DOHH2 (cell line): ENCODE measurements at regions not wholly inside any gene's neighbourhood (a gene's known extent, or its start where the extent isn't known, plus 50 kb on each side); places are given as distances from the start of the nearest gene placed in this dataset.

Source experiments
- H3F3A ChIP-seq: fragments of 200-600 bp; sonication (generic), shearing (Covaris generic); 2 replicates; pipeline ENCODE4 v1.6.0; 2016; ENCODE audit warnings: antibody characterized with exemption, mild to moderate bottlenecking; ENCODE audit not compliant: control insufficient read depth, insufficient read depth
- H3K27ac ChIP-seq: fragments of 200-600 bp; sonication (generic); 2 replicates; pipeline ENCODE4 v1.5.1; 2014; ENCODE audit warnings: low read depth, mild to moderate bottlenecking, low read length, moderate library complexity
- H3K27me3 ChIP-seq: fragments of 200-600 bp; sonication (generic); 2 replicates; pipeline ENCODE4 v1.6.1; 2014; ENCODE audit warnings: mild to moderate bottlenecking, low read length, mixed read lengths; ENCODE audit not compliant: control insufficient read depth
- H3K36me3 ChIP-seq: fragments of 200-600 bp; sonication (generic); 2 replicates; pipeline ENCODE4 v1.6.1; 2014; ENCODE audit warnings: mild to moderate bottlenecking, low read length, moderate library complexity, mixed read lengths; ENCODE audit not compliant: control insufficient read depth
- H3K4me1 ChIP-seq: fragments of 200-600 bp; sonication (generic); 2 replicates; pipeline ENCODE4 v1.6.1; 2014; ENCODE audit warnings: mild to moderate bottlenecking, low read length, mixed read lengths; ENCODE audit not compliant: control insufficient read depth
- H3K4me2 ChIP-seq: fragments of 200-600 bp; sonication (generic); 2 replicates; pipeline ENCODE4 v1.6.0; 2014; ENCODE audit warnings: mild to moderate bottlenecking, low read length, moderate library complexity
- H3K4me3 ChIP-seq: fragments of 200-600 bp; sonication (generic); 2 replicates; pipeline ENCODE4 v1.5.1; 2014; ENCODE audit warnings: mild to moderate bottlenecking, low read length, mixed read lengths
- H3K79me2 ChIP-seq: fragments of 200-600 bp; sonication (generic); 2 replicates; pipeline ENCODE4 v1.6.1; 2014; ENCODE audit warnings: mild to moderate bottlenecking, low read length, mixed read lengths; ENCODE audit not compliant: control insufficient read depth
- H3K9me2 ChIP-seq: fragments of 200-600 bp; sonication (generic); replicated peaks from 2 replicates; pipeline ENCODE4 v1.6.1; 2014; ENCODE audit warnings: mild to moderate bottlenecking, low read length, mixed read lengths; ENCODE audit not compliant: control insufficient read depth
- H3K9me3 ChIP-seq: fragments of 200-600 bp; sonication (generic); 2 replicates; pipeline ENCODE4 v1.6.1; 2014; ENCODE audit warnings: antibody characterized with exemption, low read length, mixed read lengths; ENCODE audit not compliant: control insufficient read depth, insufficient read depth
- H4K20me1 ChIP-seq: fragments of 200-600 bp; sonication (generic); 2 replicates; pipeline ENCODE4 v1.6.0; 2014; ENCODE audit warnings: low read depth, mild to moderate bottlenecking, antibody characterized with exemption, low read length, moderate library complexity; ENCODE audit not compliant: control insufficient read depth, insufficient read depth
- CTCF ChIP-seq: fragments of 200-600 bp; sonication (generic); IDR thresholded peaks from one replicate; pipeline ENCODE4 v1.5.1; 2014; ENCODE audit warnings: antibody characterized with exemption, mild to moderate bottlenecking, low read depth, low read length; ENCODE audit not compliant: poor library complexity, severe bottlenecking
- EZH2phosphoT487 ChIP-seq: fragments of 200-600 bp; sonication (generic); IDR thresholded peaks from 2 replicates; pipeline ENCODE4 v1.6.1; 2017; ENCODE audit warnings: borderline replicate concordance, mild to moderate bottlenecking, antibody characterized with exemption, low read length, moderate library complexity, mixed read lengths

GRCh38 chr15:87527875-87528274 lies 728.7 kb downstream of the NTRK3 start:
- H4K20me1 ChIP-seq = no peaks in the 10 kb centered on the region
- H3K9me2 ChIP-seq = no peaks in the 10 kb centered on the region
- H3K4me3 ChIP-seq = no peak overlapping the region
- no peaks in the 10 kb centered on the region for H3K9me3 ChIP-seq
- no peak overlapping the region for H3K27ac ChIP-seq
- H3K27me3 ChIP-seq = no peaks in the 10 kb centered on the region
- H3K4me1 ChIP-seq = no peaks in the 10 kb centered on the region
- no peak for TF ChIP-seq CTCF
- TF ChIP-seq EZH2phosphoT487 = no peak
- H3F3A ChIP-seq = no peaks in the 10 kb centered on the region
- H3K4me2 ChIP-seq = no peak overlapping the region
- no peaks in the 10 kb centered on the region for H3K36me3 ChIP-seq
- no peaks in the 10 kb centered on the region for H3K79me2 ChIP-seq

GRCh38 chr15:87527416-87527815 lies 729.1 kb downstream of the NTRK3 start:
- Histone ChIP-seq H3K4me1 (no peaks in the 10 kb centered on the region), H3K9me2 (no peaks in the 10 kb centered on the region), H3K27ac (no peak overlapping the region), H3K79me2 (no peaks in the 10 kb centered on the region), H3K36me3 (no peaks in the 10 kb centered on the region), H4K20me1 (no peaks in the 10 kb centered on the region), H3K9me3 (no peaks in the 10 kb centered on the region), H3F3A (no peaks in the 10 kb centered on the region), H3K4me3 (no peak overlapping the region), H3K27me3 (no peaks in the 10 kb centered on the region), H3K4me2 (no peak overlapping the region)
- no peak for TF ChIP-seq CTCF
- no peak for TF ChIP-seq EZH2phosphoT487

- no peaks in the 10 kb centered on the region for H4K20me1 ChIP-seq
- H3K27me3 ChIP-seq = no peaks in the 10 kb centered on the region
- no peaks in the 10 kb centered on the region for H3K4me1 ChIP-seq
- no peak overlapping the region for H3K4me3 ChIP-seq
- no peaks in the 10 kb centered on the region for H3K36me3 ChIP-seq
- no peaks in the 10 kb centered on the region for H3K9me3 ChIP-seq
- H3K9me2 ChIP-seq = no peaks in the 10 kb centered on the region
- no peaks in the 10 kb centered on the region for H3K79me2 ChIP-seq
- no peak overlapping the region for H3K4me2 ChIP-seq
- no peak for TF ChIP-seq CTCF
- no peak for TF ChIP-seq EZH2phosphoT487
- H3K27ac ChIP-seq = no peak overlapping the region
- H3F3A ChIP-seq = no peaks in the 10 kb centered on the region
These were observed 733.0 kb downstream of the NTRK3 start for GRCh38 chr15:87523516-87523915.

GRCh38 chr15:87522997-87523396 lies 733.5 kb downstream of the NTRK3 start:
- Histone ChIP-seq H3K79me2 (no peaks in the 10 kb centered on the region), H3K4me3 (no peak overlapping the region), H3K9me2 (no peaks in the 10 kb centered on the region), H4K20me1 (no peaks in the 10 kb centered on the region), H3K9me3 (no peaks in the 10 kb centered on the region), H3K4me1 (no peaks in the 10 kb centered on the region), H3K27me3 (no peaks in the 10 kb centered on the region), H3K27ac (no peak overlapping the region), H3K36me3 (no peaks in the 10 kb centered on the region), H3F3A (no peaks in the 10 kb centered on the region), H3K4me2 (no peak overlapping the region)
- no peak for TF ChIP-seq EZH2phosphoT487
- TF ChIP-seq CTCF = no peak
